Smooth muscle cell (in vitro differentiated cells): ENCODE measurements at regions not wholly inside any gene's neighbourhood (a gene's known extent, or its start where the extent isn't known, plus 50 kb on each side); places are given as distances from the start of the nearest gene placed in this dataset.
"Not testable (repeated sequence)": the region's sequence is repeated elsewhere in the genome, so short reads cannot be mapped to it uniquely, and the experiment has no call there.

ENCODE experiments used
- DNase-seq: peaks from one replicate; lab custom pipeline; 2025; ENCODE audit not compliant: unreplicated experiment; lab: John Stamatoyannopoulos, UW
- H2AFZ ChIP-seq: fragments of 200-600 bp; sonication (generic); 2 replicates; pipeline ENCODE4 v1.6.0; 2016; ENCODE audit warnings: antibody characterized with exemption, low read depth, mild to moderate bottlenecking
- H3F3A ChIP-seq: fragments of 200-600 bp; sonication (generic); 2 replicates; pipeline ENCODE4 v1.6.0; 2017; ENCODE audit warnings: antibody characterized with exemption, low read depth
- H3K27ac ChIP-seq: fragments of 200-600 bp; sonication (generic); 2 replicates; pipeline ENCODE4 v1.5.1; 2016; ENCODE audit warnings: low read depth, mild to moderate bottlenecking
- H3K27me3 ChIP-seq: fragments of 200-600 bp; sonication (generic); 2 replicates; pipeline ENCODE4 v1.6.1; 2016; ENCODE audit warnings: low read depth, mild to moderate bottlenecking
- H3K36me3 ChIP-seq: fragments of 200-600 bp; sonication (generic); 2 replicates; pipeline ENCODE4 v1.5.1; 2016; ENCODE audit warnings: low read depth
- H3K4me1 ChIP-seq: fragments of 200-600 bp; sonication (generic); 2 replicates; pipeline ENCODE4 v1.5.1; 2016; ENCODE audit warnings: low read depth
- H3K4me2 ChIP-seq: fragments of 200-600 bp; sonication (generic); 2 replicates; pipeline ENCODE4 v1.6.0; 2016; ENCODE audit warnings: mild to moderate bottlenecking
- H3K4me3 ChIP-seq: fragments of 200-600 bp; sonication (generic); 2 replicates; pipeline ENCODE4 v1.5.1; 2016; ENCODE audit warnings: mild to moderate bottlenecking
- H3K79me2 ChIP-seq: fragments of 200-600 bp; sonication (generic); 2 replicates; pipeline ENCODE4 v1.6.0; 2016; ENCODE audit warnings: low read depth, mild to moderate bottlenecking
- H3K9ac ChIP-seq: fragments of 200-600 bp; sonication (generic); 2 replicates; pipeline ENCODE4 v1.6.0; 2016; ENCODE audit warnings: low read depth
- H3K9me3 ChIP-seq: fragments of 200-600 bp; sonication (generic); replicated peaks from 2 replicates; pipeline ENCODE4 v1.5.1; 2016; ENCODE audit warnings: low read depth
- H4K20me1 ChIP-seq: fragments of 200-600 bp; sonication (generic); 2 replicates; pipeline ENCODE4 v1.6.0; 2016; ENCODE audit warnings: low read depth
- WGBS: methylation state at CpG from one replicate; pipeline ENCODE4 v1.1.7; 2016; ENCODE audit warnings: low lambda C conversion rate; 5-methylcytosine and 5-hydroxymethylcytosine counted together
- TF ChIP-seq, protein P1 (sequence below): fragments of 200-600 bp; sonication (generic); IDR thresholded peaks from 2 replicates; pipeline ENCODE4 v1.5.1; 2017; ENCODE audit warnings: borderline replicate concordance, mild to moderate bottlenecking, antibody characterized with exemption; ENCODE audit not compliant: insufficient read depth, poor library complexity, severe bottlenecking

- not testable (repeated sequence) for H3K36me3 ChIP-seq, H3K4me3 ChIP-seq, H3K4me1 ChIP-seq, H2AFZ ChIP-seq, H3K79me2 ChIP-seq, H3K9ac ChIP-seq, H4K20me1 ChIP-seq, H3K4me2 ChIP-seq, H3F3A ChIP-seq, DNase-seq, H3K27ac ChIP-seq, H3K9me3 ChIP-seq
- WGBS: 27% methylated on average over 3 of the region's 4 CpGs
- TF ChIP-seq, protein P1, sequence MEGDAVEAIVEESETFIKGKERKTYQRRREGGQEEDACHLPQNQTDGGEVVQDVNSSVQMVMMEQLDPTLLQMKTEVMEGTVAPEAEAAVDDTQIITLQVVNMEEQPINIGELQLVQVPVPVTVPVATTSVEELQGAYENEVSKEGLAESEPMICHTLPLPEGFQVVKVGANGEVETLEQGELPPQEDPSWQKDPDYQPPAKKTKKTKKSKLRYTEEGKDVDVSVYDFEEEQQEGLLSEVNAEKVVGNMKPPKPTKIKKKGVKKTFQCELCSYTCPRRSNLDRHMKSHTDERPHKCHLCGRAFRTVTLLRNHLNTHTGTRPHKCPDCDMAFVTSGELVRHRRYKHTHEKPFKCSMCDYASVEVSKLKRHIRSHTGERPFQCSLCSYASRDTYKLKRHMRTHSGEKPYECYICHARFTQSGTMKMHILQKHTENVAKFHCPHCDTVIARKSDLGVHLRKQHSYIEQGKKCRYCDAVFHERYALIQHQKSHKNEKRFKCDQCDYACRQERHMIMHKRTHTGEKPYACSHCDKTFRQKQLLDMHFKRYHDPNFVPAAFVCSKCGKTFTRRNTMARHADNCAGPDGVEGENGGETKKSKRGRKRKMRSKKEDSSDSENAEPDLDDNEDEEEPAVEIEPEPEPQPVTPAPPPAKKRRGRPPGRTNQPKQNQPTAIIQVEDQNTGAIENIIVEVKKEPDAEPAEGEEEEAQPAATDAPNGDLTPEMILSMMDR: peak; percentile 29
- H3K27me3 ChIP-seq: peaks cover 11% of the 10 kb centered on the region
Measured at GRCh38 chr4:77366876-77367275, 209.9 kb downstream of the CCNG2 start.

- Histone ChIP-seq H3K27me3 (peaks cover 5% of the 10 kb centered on the region), H3K9me3 (no peaks in the 10 kb centered on the region), H2AFZ (no peak overlapping the region), H3K9ac (no peak overlapping the region), H3F3A (no peaks in the 10 kb centered on the region), H3K4me3 (no peak overlapping the region), H3K4me1 (no peaks in the 10 kb centered on the region), H3K27ac (no peak overlapping the region), H3K79me2 (no peaks in the 10 kb centered on the region), H3K4me2 (no peak overlapping the region), H4K20me1 (no peaks in the 10 kb centered on the region), H3K36me3 (no peaks in the 10 kb centered on the region)
- no peak for DNase-seq
- TF ChIP-seq, protein P1: no peak
- 91% methylated on average over 4 of the region's 4 CpGs for WGBS
Measured at GRCh38 chr4:77367638-77368037, 210.6 kb downstream of the CCNG2 start.

- 79% methylated on average over 3 of the region's 3 CpGs for WGBS
Measured at GRCh38 chr4:77372375-77372774, 215.4 kb downstream of the CCNG2 start.

More at GRCh38 chr4:77372375-77372774, 215.4 kb downstream of the CCNG2 start:
- no peaks in the 10 kb centered on the region for H3K4me1 ChIP-seq
- TF ChIP-seq, protein P1: no peak
- H3K27ac ChIP-seq: no peak overlapping the region
- H3K36me3 ChIP-seq: no peaks in the 10 kb centered on the region
- no peak for DNase-seq
- no peaks in the 10 kb centered on the region for H3F3A ChIP-seq
- no peak overlapping the region for H2AFZ ChIP-seq
- H3K9me3 ChIP-seq: no peaks in the 10 kb centered on the region
- no peak overlapping the region for H3K4me3 ChIP-seq
- H4K20me1 ChIP-seq: no peaks in the 10 kb centered on the region
- no peak overlapping the region for H3K4me2 ChIP-seq
- no peaks in the 10 kb centered on the region for H3K79me2 ChIP-seq
- H3K9ac ChIP-seq: no peak overlapping the region
- H3K27me3 ChIP-seq: peaks cover 5% of the 10 kb centered on the region
